Gastroesophageal sphincter (tissue), 4 donors: ENCODE measurements at regions not wholly inside any gene's neighbourhood (a gene's known extent, or its start where the extent isn't known, plus 50 kb on each side); places are given as distances from the start of the nearest gene placed in this dataset.

Experiments
- ATAC-seq: fragments of 150-250 bp; one replicate; pipeline ENCODE4 v1.9.1; 2016; ENCODE audit warnings: mild to moderate bottlenecking, moderate library complexity
- H3K27ac ChIP-seq, 4 donors: fragments of 200-600 bp; sonication (generic) in 3 of 4; 1 replicate in 3 of 4; 2 replicates in 1 of 4; pipeline ENCODE4 v1.5.1; 2016 to 2019
- H3K27me3 ChIP-seq: fragments of 200-600 bp; sonication (generic); one replicate; pipeline ENCODE4 v1.5.1; 2019
- H3K36me3 ChIP-seq, 2 donors: fragments of 200-600 bp; sonication (generic); one replicate each; pipeline ENCODE4 v1.5.1; 2019; ENCODE audit warnings: control low read depth in 1 of 2
- H3K4me1 ChIP-seq, 3 donors: fragments of 200-600 bp; sonication (generic); 1 replicate in 2 of 3; 2 replicates in 1 of 3; pipeline ENCODE4 v1.5.1; 2016 to 2019; ENCODE audit warnings: control low read depth in 2 of 3
- H3K4me3 ChIP-seq, 2 donors: fragments of 200-600 bp; sonication (generic); one replicate each; pipeline ENCODE4 v1.5.1; 2019; ENCODE audit warnings: mild to moderate bottlenecking in 1 of 2, moderate library complexity in 1 of 2
- H3K9me3 ChIP-seq, 3 donors: fragments of 200-600 bp; sonication (generic); one replicate each; pipeline ENCODE4 v1.5.1; 2017 to 2019; ENCODE audit warnings: control low read depth in 2 of 3
- CTCF ChIP-seq, 4 experiments: fragments of 200-600 bp in 2 of 4; fragments of 450-650 bp in 2 of 4; sonication (generic) in 1 of 4; IDR thresholded peaks; one replicate each; pipeline ENCODE4 v1.5.1; 2017 to 2019; ENCODE audit warnings: antibody characterized with exemption in 4 of 4, mild to moderate bottlenecking in 2 of 4, moderate library complexity in 2 of 4
- EP300 ChIP-seq: sonication (generic); formaldehyde crosslinking; IDR thresholded peaks from one replicate; pipeline ENCODE4 v1.6.1; 2017; ENCODE audit warnings: antibody characterized with exemption, mild to moderate bottlenecking
- POLR2A ChIP-seq, 2 donors: fragments of 450-650 bp; IDR thresholded peaks; one replicate each; pipeline ENCODE4 v1.6.1; 2017; ENCODE audit warnings: antibody characterized with exemption in 2 of 2, mild to moderate bottlenecking in 2 of 2, moderate library complexity in 1 of 2
- POLR2AphosphoS5 ChIP-seq: sonication (generic); formaldehyde crosslinking; IDR thresholded peaks from one replicate; pipeline ENCODE4 v1.6.1; 2017; ENCODE audit warnings: antibody characterized with exemption
- WGBS, 2 donors: methylation state at CpG; one replicate each; pipeline ENCODE4 v1.1.5; 2018; ENCODE audit warnings: low coverage in 1 of 2; 5-methylcytosine and 5-hydroxymethylcytosine counted together

- Histone ChIP-seq H3K36me3 (no peaks in the 10 kb centered on the region), H3K27me3 (no peaks in the 10 kb centered on the region), H3K9me3 (peaks cover 0 to 5% (median 0%) of the 10 kb centered on the region in 3 donors), H3K4me1 (no peaks in the 10 kb centered on the region), H3K27ac (no peak overlapping the region), H3K4me3 (no peak overlapping the region)
- 38 to 100% methylated on average over 1 to 2 of the region's 2 CpGs for WGBS, 2 donors
- TF ChIP-seq EP300 (no peak), CTCF (IDR thresholded peaks at IDR 0.05) (no peak), POLR2AphosphoS5 (no peak), POLR2A (IDR thresholded peaks at IDR 0.05) (no peak)
- ATAC-seq: no peak
These were observed 94.2 kb upstream of the CNOT2 start for GRCh38 chr12:70149013-70149412.

- H3K4me3 ChIP-seq: no peak overlapping the region
- H3K36me3 ChIP-seq: no peaks in the 10 kb centered on the region
- H3K27me3 ChIP-seq: no peaks in the 10 kb centered on the region
- no peak overlapping the region for H3K27ac ChIP-seq
- no peak for ATAC-seq
- no peaks in the 10 kb centered on the region for H3K4me1 ChIP-seq
- H3K9me3 ChIP-seq: peaks cover 0 to 9% (median 0%) of the 10 kb centered on the region in 3 donors
- no peak for TF ChIP-seq POLR2A (IDR thresholded peaks at IDR 0.05)
- no peak for TF ChIP-seq POLR2AphosphoS5
These were observed 93.6 kb upstream of the CNOT2 start for GRCh38 chr12:70149665-70150064.

GRCh38 chr12:70150230-70150629, 93.0 kb upstream of the CNOT2 start:
- Histone ChIP-seq H3K4me1 (no peaks in the 10 kb centered on the region), H3K9me3 (peaks cover 0 to 10% (median 0%) of the 10 kb centered on the region in 3 donors), H3K36me3 (no peaks in the 10 kb centered on the region), H3K27ac (no peak overlapping the region), H3K4me3 (no peak overlapping the region), H3K27me3 (no peaks in the 10 kb centered on the region)
- 69 to 91% methylated on average over 2 of the region's 2 CpGs for WGBS, 2 donors
- TF ChIP-seq POLR2A (IDR thresholded peaks at IDR 0.05) (no peak), CTCF (IDR thresholded peaks at IDR 0.05) (no peak), EP300 (no peak), POLR2AphosphoS5 (no peak)
- no peak for ATAC-seq

- no peak overlapping the region for H3K4me3 ChIP-seq
- no peaks in the 10 kb centered on the region for H3K4me1 ChIP-seq
- no peaks in the 10 kb centered on the region for H3K36me3 ChIP-seq
- ATAC-seq: no peak
- WGBS, 2 donors: 78 to 92% methylated on average over 2 to 3 of the region's 4 CpGs
- H3K27ac ChIP-seq: no peak overlapping the region
- peaks cover 0 to 15% (median 0%) of the 10 kb centered on the region in 3 donors for H3K9me3 ChIP-seq
- TF ChIP-seq EP300 (no peak), CTCF (IDR thresholded peaks at IDR 0.05) (no peak), POLR2A (IDR thresholded peaks at IDR 0.05) (no peak)
- no peaks in the 10 kb centered on the region for H3K27me3 ChIP-seq
These were observed 91.2 kb upstream of the CNOT2 start for GRCh38 chr12:70151993-70152392.

- no peak for ATAC-seq
These were observed 89.1 kb upstream of the CNOT2 start for GRCh38 chr12:70154087-70154638.

More at GRCh38 chr12:70154087-70154638, 89.1 kb upstream of the CNOT2 start:
- Histone ChIP-seq H3K36me3 (no peaks in the 10 kb centered on the region), H3K27ac (no peak overlapping the region), H3K27me3 (no peaks in the 10 kb centered on the region), H3K9me3 (peaks cover 0 to 19% (median 0%) of the 10 kb centered on the region in 3 donors), H3K4me3 (no peak overlapping the region), H3K4me1 (no peaks in the 10 kb centered on the region)
- TF ChIP-seq EP300: no peak
- TF ChIP-seq POLR2AphosphoS5: no peak
- TF ChIP-seq CTCF (IDR thresholded peaks at IDR 0.05): no peak
- TF ChIP-seq POLR2A (IDR thresholded peaks at IDR 0.05): no peak
- WGBS, 2 donors: 71 to 87% methylated on average over 1 to 2 of the region's 2 CpGs
